GM12875 (cell line): ENCODE measurements at regions not wholly inside any gene's neighbourhood (a gene's known extent, or its start where the extent isn't known, plus 50 kb on each side); places are given as distances from the start of the nearest gene placed in this dataset.
A peak's percentile ranks its signal among the peaks of the same experiment; 100 is the strongest.

Source experiments
- H3K4me3 ChIP-seq: one replicate; pipeline ENCODE4 v1.5.1; 2011; ENCODE audit warnings: low read depth, low read length, control low read depth
- CTCF ChIP-seq: IDR thresholded peaks from 2 replicates; pipeline ENCODE4 v1.5.1; 2011; ENCODE audit warnings: low read depth, mild to moderate bottlenecking, control low read depth, inconsistent platforms, low read length, moderate library complexity, borderline replicate concordance; ENCODE audit not compliant: insufficient read depth

GRCh38 chrX:110444996-110445395, 86.3 kb downstream of the RTL9 start:
- TF ChIP-seq CTCF: no peak
- no peak overlapping the region for H3K4me3 ChIP-seq

GRCh38 chrX:110448459-110448858, 89.8 kb downstream of the RTL9 start:
- TF ChIP-seq CTCF: no peak
- H3K4me3 ChIP-seq: no peak overlapping the region

- H3K4me3 ChIP-seq: no peak overlapping the region
- no peak for TF ChIP-seq CTCF
Measured at GRCh38 chrX:110449312-110449711, 90.7 kb downstream of the RTL9 start.

- no peak overlapping the region for H3K4me3 ChIP-seq
- TF ChIP-seq CTCF: peak; percentile 74; the same call in 1 of the 2 replicates
Measured at GRCh38 chrX:110450050-110450449, 91.4 kb downstream of the RTL9 start.

GRCh38 chrX:110454336-110454735, 95.7 kb downstream of the RTL9 start:
- no peak for TF ChIP-seq CTCF
- no peak overlapping the region for H3K4me3 ChIP-seq

- H3K4me3 ChIP-seq: no peak overlapping the region
- no peak for TF ChIP-seq CTCF
Measured at GRCh38 chrX:110462957-110463356, 104.3 kb downstream of the RTL9 start.

- no peak for TF ChIP-seq CTCF
- H3K4me3 ChIP-seq: no peak overlapping the region
Measured at GRCh38 chrX:110466790-110467189, 108.1 kb downstream of the RTL9 start.
